H1 (cell line): ENCODE measurements at regions not wholly inside any gene's neighbourhood (a gene's known extent, or its start where the extent isn't known, plus 50 kb on each side); places are given as distances from the start of the nearest gene placed in this dataset.

Experiments
- CTCF ChIA-PET: fragments of 300-600 bp; sonication (Branson Sonifier 250); formaldehyde crosslinking; loops from one replicate; lab custom pipeline; 2021; ENCODE audit not compliant: partially characterized antibody; lab: Charles Lee
- POLR2A ChIA-PET: fragments of 300-600 bp; sonication (Branson Sonifier 250); formaldehyde crosslinking; loops from one replicate; lab custom pipeline; 2021; ENCODE audit warnings: inconsistent platforms; ENCODE audit not compliant: partially characterized antibody; lab: Charles Lee
- DNase-seq, 2 experiments: peaks; one replicate each; pipeline versions ENCODE4 v3.0.0 to v3.0.0-alpha.2; 2010 to 2022; ENCODE audit warnings: low spot score in 2 of 2, low read depth in 1 of 2, mixed read lengths in 1 of 2
- FAIRE-seq: peaks from 2 replicates; lab custom pipeline; 2011; peaks lifted over from hg19 to GRCh38; lab: Jason Lieb, UNC
- H2AFZ ChIP-seq: 2 replicates; pipeline ENCODE4 v1.8.1; 2012; ENCODE audit warnings: low read length, inconsistent platforms
- H2AK5ac ChIP-seq: 2 replicates; pipeline ENCODE4 v1.6.1; 2013; ENCODE audit warnings: low read depth, low read length
- H2BK120ac ChIP-seq: replicated peaks from 2 replicates; pipeline ENCODE3; 2013; ENCODE audit warnings: low read depth, low read length, inconsistent platforms
- H2BK12ac ChIP-seq: 2 replicates; pipeline ENCODE4 v1.6.1; 2013; ENCODE audit warnings: low read depth, low read length
- H2BK15ac ChIP-seq: 2 replicates; pipeline ENCODE4 v1.6.1; 2013; ENCODE audit warnings: low read length
- H2BK20ac ChIP-seq: 2 replicates; pipeline ENCODE4 v1.6.1; 2013; ENCODE audit warnings: low read length
- H2BK5ac ChIP-seq: 2 replicates; pipeline ENCODE4 v1.6.1; 2013; ENCODE audit warnings: low read depth, low read length
- H3K14ac ChIP-seq: 2 replicates; pipeline ENCODE4 v1.6.1; 2013; ENCODE audit warnings: inconsistent platforms; ENCODE audit not compliant: insufficient read length
- H3K18ac ChIP-seq: 2 replicates; pipeline ENCODE4 v1.6.1; 2013; ENCODE audit warnings: low read length; ENCODE audit errors: extremely low read depth
- H3K23ac ChIP-seq: 2 replicates; pipeline ENCODE4 v1.6.1; 2013; ENCODE audit warnings: inconsistent platforms; ENCODE audit not compliant: insufficient read length
- H3K23me2 ChIP-seq: 2 replicates; pipeline ENCODE4 v1.6.1; 2013; ENCODE audit warnings: low read depth, low read length
- H3K27ac ChIP-seq: 2 replicates; pipeline ENCODE4 v1.6.1; 2011; ENCODE audit warnings: low read depth, low read length, inconsistent platforms
- H3K27me3 ChIP-seq, 4 experiments: replicated peaks in 1 of 4; 1 replicate in 1 of 4; 2 replicates in 3 of 4; pipeline versions ENCODE4 v1.6.1 to v1.8.1; 2011 to 2013; ENCODE audit warnings: low read length in 3 of 4, mild to moderate bottlenecking in 3 of 4, inconsistent platforms in 2 of 4, mixed read lengths in 2 of 4, moderate library complexity in 1 of 4; ENCODE audit not compliant: control insufficient read depth in 3 of 4, insufficient read depth in 3 of 4; ENCODE audit errors: extremely low read depth in 1 of 4
- H3K36me3 ChIP-seq, 4 experiments: 2 replicates each; pipeline versions ENCODE4 v1.6.1 to v1.8.1; 2011 to 2013; ENCODE audit warnings: mild to moderate bottlenecking in 4 of 4, low read length in 3 of 4, moderate library complexity in 2 of 4, control low read depth in 1 of 4, inconsistent platforms in 1 of 4; ENCODE audit not compliant: insufficient read depth in 4 of 4, control insufficient read depth in 2 of 4
- H3K4ac ChIP-seq: replicated peaks from 2 replicates; pipeline ENCODE3; 2013; ENCODE audit warnings: low read length, low read depth, mixed read lengths, inconsistent platforms; ENCODE audit not compliant: insufficient read length
- H3K4me1 ChIP-seq, 4 experiments: replicated peaks in 1 of 4; 1 replicate in 1 of 4; 2 replicates in 3 of 4; pipeline versions ENCODE4 v1.6.1 to v1.8.1; 2011 to 2013; ENCODE audit warnings: low read length in 3 of 4, inconsistent platforms in 2 of 4, mixed read lengths in 1 of 4; ENCODE audit not compliant: insufficient read depth in 4 of 4, control insufficient read depth in 3 of 4
- H3K4me2 ChIP-seq, 2 experiments: 2 replicates each; pipeline versions ENCODE4 v1.6.1 to v1.8.1; 2011 to 2013; ENCODE audit warnings: low read depth in 2 of 2, low read length in 2 of 2, control low read depth in 1 of 2, inconsistent platforms in 1 of 2, mild to moderate bottlenecking in 1 of 2; ENCODE audit not compliant: insufficient read depth in 1 of 2
- H3K4me3 ChIP-seq, 4 experiments: fragments of 200-600, 300-600 bp in 1 of 4; sonication (generic), shearing (Covaris generic), sonication (Bioruptor Twin) in 1 of 4; 2 replicates each; pipeline versions ENCODE4 v1.5.1 to v1.8.1; 2011 to 2016; ENCODE audit warnings: low read length in 4 of 4, low read depth in 3 of 4, control low read depth in 2 of 4, inconsistent platforms in 2 of 4, mild to moderate bottlenecking in 2 of 4, mixed read lengths in 1 of 4, moderate library complexity in 1 of 4; ENCODE audit not compliant: insufficient read depth in 2 of 4; ENCODE audit errors: extremely low read depth in 1 of 4
- H3K56ac ChIP-seq: replicated peaks from 2 replicates; pipeline ENCODE3; 2013; ENCODE audit warnings: low read depth, mild to moderate bottlenecking, mixed read lengths, low read length, inconsistent platforms; ENCODE audit not compliant: insufficient read length
- H3K79me1 ChIP-seq: 2 replicates; pipeline ENCODE4 v1.6.1; 2013; ENCODE audit warnings: low read depth, low read length, control low read depth
- H3K79me2 ChIP-seq, 2 experiments: 2 replicates each; pipeline versions ENCODE4 v1.6.1 to v1.8.1; 2012 to 2013; ENCODE audit warnings: low read length in 2 of 2, mild to moderate bottlenecking in 2 of 2, inconsistent platforms in 1 of 2; ENCODE audit not compliant: insufficient read depth in 2 of 2, control insufficient read depth in 1 of 2
- H3K9ac ChIP-seq, 4 experiments: replicated peaks in 1 of 4; 1 replicate in 1 of 4; 2 replicates in 3 of 4; pipeline versions ENCODE4 v1.6.1 to v1.8.1; 2011 to 2013; ENCODE audit warnings: low read depth in 3 of 4, low read length in 3 of 4, control low read depth in 2 of 4, mild to moderate bottlenecking in 2 of 4, moderate library complexity in 2 of 4, inconsistent platforms in 1 of 4; ENCODE audit errors: extremely low read depth in 1 of 4
- H3K9me3 ChIP-seq, 2 experiments: 2 replicates each; pipeline versions ENCODE4 v1.6.1 to v1.8.1; 2012 to 2013; ENCODE audit warnings: mild to moderate bottlenecking in 2 of 2, moderate library complexity in 2 of 2, control low read depth in 1 of 2, inconsistent platforms in 1 of 2, low read depth in 1 of 2, low read length in 1 of 2, mixed read lengths in 1 of 2; ENCODE audit not compliant: insufficient read depth in 2 of 2
- H4K20me1 ChIP-seq, 2 experiments: replicated peaks in 1 of 2; 2 replicates each; pipeline versions ENCODE3 to v1.8.1; 2011 to 2013; ENCODE audit warnings: inconsistent platforms in 2 of 2, low read length in 2 of 2, mild to moderate bottlenecking in 1 of 2; ENCODE audit not compliant: insufficient read depth in 2 of 2, control insufficient read depth in 1 of 2
- H4K5ac ChIP-seq: 2 replicates; pipeline ENCODE4 v1.6.1; 2013; ENCODE audit warnings: low read length, low read depth, mixed read lengths, inconsistent platforms; ENCODE audit not compliant: insufficient read length
- H4K8ac ChIP-seq: 2 replicates; pipeline ENCODE4 v1.8.0; 2013; ENCODE audit warnings: mild to moderate bottlenecking, moderate library complexity, low read length, inconsistent platforms; ENCODE audit not compliant: insufficient read depth; ENCODE audit errors: extremely low read depth
- H4K91ac ChIP-seq: replicated peaks from 2 replicates; pipeline ENCODE3; 2013; ENCODE audit warnings: low read length, mixed read lengths, inconsistent platforms; ENCODE audit not compliant: insufficient read length
- PHF8 ChIP-seq: fragments of 200-600 bp; sonication (generic); conservative IDR thresholded peaks from 2 replicates; pipeline ENCODE4 v1.7.1; 2012; ENCODE audit warnings: low read depth, mild to moderate bottlenecking, inconsistent platforms, low read length, moderate library complexity
- WGBS, 2 experiments: shearing (Covaris generic) in 1 of 2; methylation state at CpG; one replicate each; pipeline versions ENCODE4 v1.1.6 to v1.1.7; 2013 to 2015; ENCODE audit warnings: low lambda C conversion rate in 2 of 2, mixed read lengths in 2 of 2, inconsistent platforms in 1 of 2, low coverage in 1 of 2, missing lambda C conversion rate in 1 of 2; ENCODE audit not compliant: insufficient replicate concordance in 2 of 2, insufficient coverage in 1 of 2, insufficient read length in 1 of 2; ENCODE audit errors: extremely low coverage in 1 of 2, missing lambda C conversion rate in 1 of 2; 5-methylcytosine and 5-hydroxymethylcytosine counted together

- Histone ChIP-seq H2AFZ (no peak overlapping the region), H3K36me3 (no peaks in the 10 kb centered on the region), H3K4me1 (no peaks in the 10 kb centered on the region), H2BK5ac (no peak overlapping the region), H3K9me3 (no peaks in the 10 kb centered on the region), H3K4me3 (no peak overlapping the region), H4K91ac (no peak overlapping the region), H2BK12ac (no peak overlapping the region), H3K23me2 (no peaks in the 10 kb centered on the region), H3K18ac (no peak overlapping the region), H3K23ac (no peak overlapping the region), H3K79me1 (no peaks in the 10 kb centered on the region), H4K8ac (no peak overlapping the region), H4K5ac (no peak overlapping the region), H3K27ac (no peak overlapping the region), H3K4ac (no peak overlapping the region), H3K4me2 (no peak overlapping the region), H3K14ac (no peak overlapping the region), H3K79me2 (no peaks in the 10 kb centered on the region), H3K9ac (no peak overlapping the region), H4K20me1 (no peaks in the 10 kb centered on the region), H2BK15ac (no peak overlapping the region), H3K56ac (no peak overlapping the region), H2BK120ac (no peak overlapping the region), H2AK5ac (no peak overlapping the region), H2BK20ac (no peak overlapping the region), H3K27me3 (no peaks in the 10 kb centered on the region)
- 87% methylated on average over 2 of the region's 2 CpGs; no CpG with 5 or more reads in 1 of the 2 experiments for WGBS, 2 experiments
- DNase-seq (no peak), FAIRE-seq (no peak)
- TF ChIP-seq PHF8: no peak
- POLR2A ChIA-PET: no interaction called here
- CTCF ChIA-PET: interaction anchor here (0.7 kb wide), 1 partner anchor 538 kb away, joined by 4 read pairs; no protein-coding TSS in a partner anchor
Measured at GRCh38 chr1:217230412-217230811, 400.5 kb downstream of the GPATCH2 start.
